VCaP (cell line): ENCODE measurements at regions not wholly inside any gene's neighbourhood (a gene's known extent, or its start where the extent isn't known, plus 50 kb on each side); places are given as distances from the start of the nearest gene placed in this dataset.

Experiments used
- H3K27ac ChIP-seq: fragments of 450-650 bp; 2 replicates; pipeline ENCODE4 v1.5.1; 2017
- TF ChIP-seq, protein P1 (sequence below): fragments of 450-650 bp; conservative IDR thresholded peaks from 2 replicates; pipeline ENCODE4 v1.5.1; 2017; ENCODE audit warnings: mild to moderate bottlenecking, moderate library complexity

DNA sequence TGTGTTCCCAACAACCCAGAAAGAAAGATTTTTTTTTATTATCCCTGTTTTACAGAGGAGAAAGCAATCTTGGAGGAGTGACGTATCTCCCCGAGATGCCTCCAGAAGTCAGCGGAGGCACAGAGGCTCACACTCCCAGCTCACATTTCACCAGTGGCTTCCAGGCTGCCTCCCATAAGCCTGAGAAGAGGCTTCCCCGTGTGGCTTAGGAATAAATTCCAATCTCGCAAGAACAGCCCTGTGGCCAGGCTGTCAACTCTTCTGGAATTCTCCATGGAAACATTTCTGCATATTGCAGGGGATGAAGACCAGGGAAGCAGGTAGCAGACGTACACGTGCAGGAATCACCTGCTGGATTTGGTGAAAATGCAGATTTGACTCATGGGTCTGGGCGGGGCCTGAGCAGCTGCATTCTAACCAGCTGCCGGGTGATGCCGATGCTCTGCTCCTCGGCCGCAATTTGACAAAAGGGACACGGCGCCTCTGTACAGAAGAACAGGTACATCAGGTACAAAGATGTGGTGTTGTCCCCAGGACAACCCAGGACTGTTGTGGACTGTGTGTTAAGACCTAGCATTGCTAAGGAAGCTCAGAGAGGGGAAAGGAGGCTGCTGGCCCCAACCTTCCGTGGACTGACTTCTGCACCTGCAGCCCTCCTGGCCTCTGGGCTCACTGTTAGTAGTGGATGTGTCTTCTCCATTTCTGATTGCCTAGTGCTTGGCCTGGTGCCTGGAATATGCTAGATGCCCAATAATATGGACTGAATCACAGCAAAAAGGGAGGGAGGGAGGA is 114.2 kb upstream of the ID2 start:
- no peak overlapping the region for H3K27ac ChIP-seq
- TF ChIP-seq, protein P1, sequence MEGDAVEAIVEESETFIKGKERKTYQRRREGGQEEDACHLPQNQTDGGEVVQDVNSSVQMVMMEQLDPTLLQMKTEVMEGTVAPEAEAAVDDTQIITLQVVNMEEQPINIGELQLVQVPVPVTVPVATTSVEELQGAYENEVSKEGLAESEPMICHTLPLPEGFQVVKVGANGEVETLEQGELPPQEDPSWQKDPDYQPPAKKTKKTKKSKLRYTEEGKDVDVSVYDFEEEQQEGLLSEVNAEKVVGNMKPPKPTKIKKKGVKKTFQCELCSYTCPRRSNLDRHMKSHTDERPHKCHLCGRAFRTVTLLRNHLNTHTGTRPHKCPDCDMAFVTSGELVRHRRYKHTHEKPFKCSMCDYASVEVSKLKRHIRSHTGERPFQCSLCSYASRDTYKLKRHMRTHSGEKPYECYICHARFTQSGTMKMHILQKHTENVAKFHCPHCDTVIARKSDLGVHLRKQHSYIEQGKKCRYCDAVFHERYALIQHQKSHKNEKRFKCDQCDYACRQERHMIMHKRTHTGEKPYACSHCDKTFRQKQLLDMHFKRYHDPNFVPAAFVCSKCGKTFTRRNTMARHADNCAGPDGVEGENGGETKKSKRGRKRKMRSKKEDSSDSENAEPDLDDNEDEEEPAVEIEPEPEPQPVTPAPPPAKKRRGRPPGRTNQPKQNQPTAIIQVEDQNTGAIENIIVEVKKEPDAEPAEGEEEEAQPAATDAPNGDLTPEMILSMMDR = no peak

DNA sequence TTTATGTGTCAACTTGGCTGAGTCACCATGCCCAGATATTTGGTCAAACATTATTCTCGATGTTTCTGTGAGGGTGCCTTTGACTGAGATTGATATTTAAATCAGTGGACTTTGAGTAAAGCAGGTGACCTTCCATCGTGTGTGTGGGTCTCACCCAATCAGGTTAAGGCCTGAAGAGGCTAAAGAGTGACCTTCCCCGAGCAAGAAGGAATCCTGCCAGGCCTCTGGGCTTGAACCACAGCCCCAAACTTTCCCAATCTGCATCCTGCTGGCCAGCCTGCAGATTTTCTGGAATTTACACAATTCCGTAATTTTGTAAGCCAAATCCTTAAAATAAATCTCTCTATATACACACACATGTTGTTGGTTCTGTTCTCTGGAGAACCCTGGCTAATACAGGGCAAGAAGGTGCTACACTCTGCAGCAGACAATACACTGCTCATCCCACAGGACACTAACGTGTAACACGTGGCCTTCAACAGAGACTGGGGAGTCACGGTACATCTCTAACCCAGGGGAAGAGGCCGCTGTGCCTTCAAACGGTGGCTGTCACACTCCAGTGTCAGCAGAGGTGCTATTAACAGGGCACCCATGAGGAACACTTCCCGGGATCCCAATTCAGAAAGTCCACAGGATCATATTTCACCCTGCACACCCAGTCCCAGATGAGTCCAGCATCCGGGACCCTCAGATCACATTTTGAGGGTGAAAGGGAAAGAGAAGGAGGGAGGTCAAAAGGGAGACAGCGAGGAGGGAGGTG is 113.1 kb upstream of the ID2 start:
- no peak overlapping the region for H3K27ac ChIP-seq
- TF ChIP-seq, protein P1 = no peak

DNA sequence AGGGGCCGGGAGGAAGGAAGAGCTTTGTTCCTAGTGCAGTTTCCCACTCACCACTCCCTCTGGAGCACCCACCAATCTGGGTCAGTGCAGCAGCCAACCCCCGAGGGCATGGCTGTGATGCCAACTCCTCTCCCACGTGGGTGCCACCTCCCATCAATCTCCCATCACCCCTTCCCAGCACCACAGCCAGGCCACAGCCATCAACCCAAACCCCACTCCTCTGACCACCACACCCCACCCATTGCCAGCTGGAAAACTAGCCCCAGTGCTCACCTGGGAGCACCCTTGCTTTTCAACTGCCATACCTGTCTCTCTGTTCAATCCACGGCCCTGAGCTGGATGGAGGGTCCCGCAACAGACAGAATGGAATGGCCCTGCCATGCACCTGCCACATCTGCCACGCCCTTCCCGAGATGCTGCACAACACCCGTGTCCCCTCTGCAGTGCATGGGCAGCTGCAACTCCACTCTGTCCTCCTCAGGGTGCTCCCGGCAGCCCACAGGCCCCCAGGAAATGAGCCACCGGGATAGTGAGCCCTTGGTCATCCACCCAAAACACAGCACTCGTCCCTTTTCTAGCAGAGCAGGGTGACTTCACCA is 112.4 kb upstream of the ID2 start:
- TF ChIP-seq, protein P1 = no peak
- H3K27ac ChIP-seq = no peak overlapping the region

DNA sequence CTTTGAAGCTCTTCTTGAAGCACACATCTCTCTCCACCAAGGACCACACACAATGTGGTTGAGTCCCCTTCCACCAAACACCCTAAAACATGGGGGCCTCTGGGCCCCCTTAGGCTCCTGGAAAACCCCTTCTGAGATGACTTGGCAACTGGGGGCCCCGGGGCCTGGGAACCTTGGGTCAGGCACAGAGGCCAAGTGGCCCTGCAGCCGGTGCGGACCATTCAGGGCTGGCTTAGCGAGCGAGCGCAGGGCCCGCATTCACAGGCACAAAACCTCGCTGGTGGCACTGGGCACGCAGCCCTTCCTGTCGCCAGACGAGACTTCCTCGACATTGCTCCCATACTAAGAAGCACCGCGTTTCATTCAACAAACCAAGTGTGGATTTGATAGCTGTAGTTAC is 111.2 kb upstream of the ID2 start:
- H3K27ac ChIP-seq = peak overlapping the region; percentile 85; the same call in 1 of the 2 replicates
- TF ChIP-seq, protein P1 = no peak

DNA sequence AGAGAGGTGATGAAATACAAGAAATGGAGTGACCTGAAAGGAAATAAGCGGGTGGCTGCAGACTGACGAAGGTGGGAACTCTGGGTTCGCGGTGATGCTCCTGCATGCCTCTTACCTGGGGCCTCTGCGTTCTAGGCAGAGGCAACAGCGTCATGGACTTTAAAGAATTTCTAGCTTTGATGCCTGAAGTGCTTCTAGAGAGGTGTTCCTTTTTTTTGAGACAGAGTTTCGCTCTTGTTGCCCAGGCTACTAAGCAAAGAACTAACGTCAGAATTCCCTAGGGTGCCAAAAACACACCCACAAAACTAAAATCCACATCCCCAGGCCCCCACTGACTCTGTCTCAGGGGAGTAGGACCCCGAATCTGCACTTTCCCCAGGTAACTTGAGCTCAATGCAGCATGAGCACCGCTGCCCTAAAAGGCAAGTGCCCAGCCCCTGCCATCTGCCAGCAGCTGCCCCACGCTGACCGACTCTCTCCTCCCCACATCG is 110.5 kb upstream of the ID2 start:
- TF ChIP-seq, protein P1 = no peak
- H3K27ac ChIP-seq = peak overlapping the region; percentile 85

DNA sequence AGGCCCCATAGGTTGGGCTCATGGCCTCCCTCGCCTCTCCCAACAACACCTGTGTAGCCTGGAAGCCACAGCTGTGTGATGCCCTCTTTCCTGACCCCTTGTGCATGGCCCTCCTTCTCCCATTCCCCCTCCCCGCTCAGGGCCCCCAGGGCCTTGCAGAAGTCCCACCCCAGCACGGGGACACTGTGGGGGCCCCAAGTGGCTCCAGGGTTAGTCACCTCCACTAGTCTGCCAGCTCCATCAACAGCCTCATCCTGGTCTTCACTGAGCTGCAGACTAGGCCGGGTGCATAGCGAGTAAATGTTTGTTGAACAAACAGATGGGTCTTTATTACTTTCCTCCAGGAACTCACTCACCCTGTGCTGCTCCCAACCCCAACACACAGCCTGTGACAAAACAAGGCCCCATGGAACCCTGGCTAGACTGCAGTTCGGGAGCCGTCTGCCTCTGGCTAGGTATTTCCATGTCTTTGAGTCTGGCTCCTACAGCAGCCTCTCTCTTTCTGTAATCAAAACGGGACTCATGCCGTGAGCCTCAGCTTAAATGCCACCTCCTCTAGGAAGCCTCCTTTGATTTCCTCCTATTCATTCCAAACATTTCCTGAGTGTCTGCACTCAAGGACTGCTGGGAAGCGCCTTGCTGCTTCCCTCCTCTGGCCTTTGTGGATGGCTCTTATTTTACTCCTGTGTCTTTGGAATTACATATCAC is 109.9 kb upstream of the ID2 start:
- TF ChIP-seq, protein P1 = no peak
- H3K27ac ChIP-seq = peak overlapping the region; percentile 85
